ENCODE measurements at regions not wholly inside any gene's neighbourhood (a gene's known extent, or its start where the extent isn't known, plus 50 kb on each side); places are given as distances from the start of the nearest gene placed in this dataset.

GRCh38 chr12:92362126-92362525, 216.5 kb upstream of the BTG1 start:
- H3K27me3 ChIP-seq (ENCODE audit: insufficient read depth, low read length), result no peaks in the 10 kb centered on the region
- H3K27ac ChIP-seq (ENCODE audit: low read depth, low read length), result no peak overlapping the region
- WGBS, result 84% methylated on average over 6 of the region's 6 CpGs
- peaks cover 16% of the 10 kb centered on the region for H3K4me1 ChIP-seq (ENCODE audit: insufficient read depth, low read length)
- no peak overlapping the region for H3K4me3 ChIP-seq (ENCODE audit: low read length)
- no peaks in the 10 kb centered on the region for H3K9me3 ChIP-seq (ENCODE audit: insufficient read depth, low read depth, low read length)
- H3K9ac ChIP-seq (ENCODE audit: low read depth, low read length), result no peak overlapping the region
- no peaks in the 10 kb centered on the region for H3K36me3 ChIP-seq (ENCODE audit: insufficient read depth, low read length)

- no peak overlapping the region for H3K4me3 ChIP-seq (ENCODE audit: low read length)
- WGBS, result 97% methylated on average over 2 of the region's 2 CpGs
Measured at GRCh38 chr12:92360543-92360942, 214.9 kb upstream of the BTG1 start.

GRCh38 chr12:92359581-92360209, 214.0 kb upstream of the BTG1 start:
- no peak overlapping the region for H3K27ac ChIP-seq (ENCODE audit: low read depth, low read length)
- no CpG with 5 or more reads among the region's 2 CpGs for WGBS

More at GRCh38 chr12:92360543-92360942, 214.9 kb upstream of the BTG1 start:
- Histone ChIP-seq H3K9me3 (ENCODE audit: insufficient read depth, low read depth, low read length) (no peaks in the 10 kb centered on the region), H3K4me1 (ENCODE audit: insufficient read depth, low read length) (peaks cover 16% of the 10 kb centered on the region), H3K36me3 (ENCODE audit: insufficient read depth, low read length) (no peaks in the 10 kb centered on the region), H3K27ac (ENCODE audit: low read depth, low read length) (no peak overlapping the region), H3K27me3 (ENCODE audit: insufficient read depth, low read length) (no peaks in the 10 kb centered on the region), H3K9ac (ENCODE audit: low read depth, low read length) (no peak overlapping the region)

GRCh38 chr12:92357584-92358261, 212.1 kb upstream of the BTG1 start:
- Histone ChIP-seq H3K9ac (ENCODE audit: low read depth, low read length) (no peak overlapping the region), H3K27ac (ENCODE audit: low read depth, low read length) (no peak overlapping the region), H3K4me3 (ENCODE audit: low read length) (no peak overlapping the region), H3K4me1 (ENCODE audit: insufficient read depth, low read length) (no peaks in the 10 kb centered on the region), H3K27me3 (ENCODE audit: insufficient read depth, low read length) (no peaks in the 10 kb centered on the region), H3K36me3 (ENCODE audit: insufficient read depth, low read length) (no peaks in the 10 kb centered on the region), H3K9me3 (ENCODE audit: insufficient read depth, low read depth, low read length) (no peaks in the 10 kb centered on the region)
- WGBS, result 94% methylated on average over 5 of the region's 5 CpGs

More at GRCh38 chr12:92359581-92360209, 214.0 kb upstream of the BTG1 start:
- H3K27me3 ChIP-seq (ENCODE audit: insufficient read depth, low read length), result no peaks in the 10 kb centered on the region
- H3K4me1 ChIP-seq (ENCODE audit: insufficient read depth, low read length), result peaks cover 9% of the 10 kb centered on the region
- no peak overlapping the region for H3K9ac ChIP-seq (ENCODE audit: low read depth, low read length)
- no peaks in the 10 kb centered on the region for H3K36me3 ChIP-seq (ENCODE audit: insufficient read depth, low read length)
- H3K4me3 ChIP-seq (ENCODE audit: low read length), result no peak overlapping the region
- H3K9me3 ChIP-seq (ENCODE audit: insufficient read depth, low read depth, low read length), result no peaks in the 10 kb centered on the region

- Histone ChIP-seq H3K4me3 (ENCODE audit: low read length) (no peak overlapping the region), H3K4me1 (ENCODE audit: insufficient read depth, low read length) (no peaks in the 10 kb centered on the region), H3K27me3 (ENCODE audit: insufficient read depth, low read length) (no peaks in the 10 kb centered on the region), H3K9me3 (ENCODE audit: insufficient read depth, low read depth, low read length) (no peaks in the 10 kb centered on the region), H3K36me3 (ENCODE audit: insufficient read depth, low read length) (no peaks in the 10 kb centered on the region), H3K27ac (ENCODE audit: low read depth, low read length) (no peak overlapping the region), H3K9ac (ENCODE audit: low read depth, low read length) (no peak overlapping the region)
- 95% methylated on average over 2 of the region's 2 CpGs for WGBS
Measured at GRCh38 chr12:92356425-92356824, 210.8 kb upstream of the BTG1 start.

- Histone ChIP-seq H3K9ac (ENCODE audit: low read depth, low read length) (no peak overlapping the region), H3K4me3 (ENCODE audit: low read length) (no peak overlapping the region), H3K27me3 (ENCODE audit: insufficient read depth, low read length) (no peaks in the 10 kb centered on the region), H3K9me3 (ENCODE audit: insufficient read depth, low read depth, low read length) (peaks cover 3% of the 10 kb centered on the region; the same call in 1 of the 2 replicates), H3K36me3 (ENCODE audit: insufficient read depth, low read length) (no peaks in the 10 kb centered on the region), H3K4me1 (ENCODE audit: insufficient read depth, low read length) (no peaks in the 10 kb centered on the region), H3K27ac (ENCODE audit: low read depth, low read length) (no peak overlapping the region)
- WGBS, result no CpG with 5 or more reads among the region's 1 CpG
Measured at GRCh38 chr12:92349635-92350034, 204.0 kb upstream of the BTG1 start.

- no peak overlapping the region for H3K9ac ChIP-seq (ENCODE audit: low read depth, low read length)
- no peaks in the 10 kb centered on the region for H3K9me3 ChIP-seq (ENCODE audit: insufficient read depth, low read depth, low read length)
- no peak overlapping the region for H3K27ac ChIP-seq (ENCODE audit: low read depth, low read length)
- H3K4me3 ChIP-seq (ENCODE audit: low read length), result no peak overlapping the region
- H3K27me3 ChIP-seq (ENCODE audit: insufficient read depth, low read length), result no peaks in the 10 kb centered on the region
- H3K4me1 ChIP-seq (ENCODE audit: insufficient read depth, low read length), result no peaks in the 10 kb centered on the region
- WGBS, result no CpG with 5 or more reads among the region's 1 CpG
- H3K36me3 ChIP-seq (ENCODE audit: insufficient read depth, low read length), result no peaks in the 10 kb centered on the region
Measured at GRCh38 chr12:92342574-92342973, 196.9 kb upstream of the BTG1 start.

GRCh38 chr12:92341065-92341668, 195.5 kb upstream of the BTG1 start:
- Histone ChIP-seq H3K4me1 (ENCODE audit: insufficient read depth, low read length) (no peaks in the 10 kb centered on the region), H3K36me3 (ENCODE audit: insufficient read depth, low read length) (no peaks in the 10 kb centered on the region), H3K9ac (ENCODE audit: low read depth, low read length) (no peak overlapping the region), H3K27ac (ENCODE audit: low read depth, low read length) (no peak overlapping the region), H3K27me3 (ENCODE audit: insufficient read depth, low read length) (no peaks in the 10 kb centered on the region), H3K9me3 (ENCODE audit: insufficient read depth, low read depth, low read length) (no peaks in the 10 kb centered on the region), H3K4me3 (ENCODE audit: low read length) (no peak overlapping the region)
- WGBS, result 96% methylated on average over 11 of the region's 13 CpGs

GRCh38 chr12:92340441-92341064, 194.9 kb upstream of the BTG1 start:
- Histone ChIP-seq H3K27me3 (ENCODE audit: insufficient read depth, low read length) (no peaks in the 10 kb centered on the region), H3K27ac (ENCODE audit: low read depth, low read length) (no peak overlapping the region), H3K36me3 (ENCODE audit: insufficient read depth, low read length) (no peaks in the 10 kb centered on the region), H3K9ac (ENCODE audit: low read depth, low read length) (no peak overlapping the region), H3K4me1 (ENCODE audit: insufficient read depth, low read length) (no peaks in the 10 kb centered on the region), H3K9me3 (ENCODE audit: insufficient read depth, low read depth, low read length) (no peaks in the 10 kb centered on the region), H3K4me3 (ENCODE audit: low read length) (no peak overlapping the region)
- WGBS, result 94% methylated on average over 6 of the region's 6 CpGs

GRCh38 chr12:92340003-92340402, 194.4 kb upstream of the BTG1 start:
- Histone ChIP-seq H3K9me3 (ENCODE audit: insufficient read depth, low read depth, low read length) (no peaks in the 10 kb centered on the region), H3K4me3 (ENCODE audit: low read length) (no peak overlapping the region), H3K4me1 (ENCODE audit: insufficient read depth, low read length) (no peaks in the 10 kb centered on the region), H3K36me3 (ENCODE audit: insufficient read depth, low read length) (no peaks in the 10 kb centered on the region), H3K27ac (ENCODE audit: low read depth, low read length) (no peak overlapping the region), H3K9ac (ENCODE audit: low read depth, low read length) (no peak overlapping the region), H3K27me3 (ENCODE audit: insufficient read depth, low read length) (no peaks in the 10 kb centered on the region)
- 94% methylated on average over 1 of the region's 1 CpG for WGBS

- Histone ChIP-seq H3K4me3 (ENCODE audit: low read length) (no peak overlapping the region), H3K36me3 (ENCODE audit: insufficient read depth, low read length) (no peaks in the 10 kb centered on the region), H3K9ac (ENCODE audit: low read depth, low read length) (no peak overlapping the region), H3K27ac (ENCODE audit: low read depth, low read length) (no peak overlapping the region), H3K27me3 (ENCODE audit: insufficient read depth, low read length) (no peaks in the 10 kb centered on the region), H3K4me1 (ENCODE audit: insufficient read depth, low read length) (no peaks in the 10 kb centered on the region), H3K9me3 (ENCODE audit: insufficient read depth, low read depth, low read length) (no peaks in the 10 kb centered on the region)
- WGBS, result 95% methylated on average over 13 of the region's 13 CpGs
Measured at GRCh38 chr12:92339198-92339821, 193.7 kb upstream of the BTG1 start.

Measured in HUES64 (cell line).